HepG2 (cell line): ENCODE measurements at regions not wholly inside any gene's neighbourhood (a gene's known extent, or its start where the extent isn't known, plus 50 kb on each side); places are given as distances from the start of the nearest gene placed in this dataset.
A peak's percentile ranks its signal among the peaks of the same experiment; 100 is the strongest.

Source experiments
- HIC2 ChIP-seq: sonication (generic); formaldehyde crosslinking; IDR thresholded peaks from 2 replicates; pipeline ENCODE4 v1.9.0; 2022; ENCODE audit warnings: low read depth, missing genetic modification reagents
- SETDB1 ChIP-seq: sonication (generic); formaldehyde crosslinking; IDR thresholded peaks from 2 replicates; pipeline ENCODE4 v1.5.1; 2020; ENCODE audit warnings: missing genetic modification reagents, mild to moderate bottlenecking, borderline replicate concordance
- SUZ12 ChIP-seq: fragments of 150-350 bp; IDR thresholded peaks from 2 replicates; pipeline ENCODE4 v1.6.1; 2014; ENCODE audit warnings: low read depth, low read length
- TBL1XR1 ChIP-seq: fragments of 150-350 bp; IDR thresholded peaks from 2 replicates; pipeline ENCODE4 v1.6.1; 2014; ENCODE audit warnings: borderline replicate concordance, low read length; ENCODE audit not compliant: partially characterized antibody
- ZGPAT ChIP-seq: IDR thresholded peaks from 2 replicates; pipeline ENCODE4 v1.6.1; 2016; ENCODE audit warnings: mild to moderate bottlenecking
- ZNF292 ChIP-seq: sonication (generic); formaldehyde crosslinking; IDR thresholded peaks from 2 replicates; pipeline ENCODE4 v1.8.1; 2022; ENCODE audit warnings: mild to moderate bottlenecking, low read depth, missing genetic modification reagents, borderline replicate concordance
- ZNF333 ChIP-seq: sonication (generic); formaldehyde crosslinking; IDR thresholded peaks from 2 replicates; pipeline ENCODE4 v1.4.0; 2020; ENCODE audit warnings: mild to moderate bottlenecking, missing genetic modification reagents, borderline replicate concordance
- ZNF510 ChIP-seq: sonication (generic); formaldehyde crosslinking; IDR thresholded peaks from 2 replicates; pipeline ENCODE4 v1.4.0; 2020; ENCODE audit warnings: low read depth, mild to moderate bottlenecking, missing genetic modification reagents
- ZNF768 ChIP-seq: sonication (generic); formaldehyde crosslinking; IDR thresholded peaks from 2 replicates; pipeline ENCODE4 v1.4.0; 2020; ENCODE audit warnings: missing genetic modification reagents
- ZSCAN25 ChIP-seq: sonication (generic); formaldehyde crosslinking; IDR thresholded peaks from 2 replicates; pipeline ENCODE4 v1.8.0; 2022; ENCODE audit warnings: mild to moderate bottlenecking, missing genetic modification reagents
- TF ChIP-seq, protein P1 (sequence below): sonication (generic); formaldehyde crosslinking; IDR thresholded peaks from 2 replicates; pipeline ENCODE4 v1.5.0; 2020; ENCODE audit warnings: missing genetic modification reagents
- TF ChIP-seq, protein P2 (sequence below): sonication (generic); formaldehyde crosslinking; IDR thresholded peaks from 2 replicates; pipeline ENCODE4 v1.4.0; 2020; ENCODE audit warnings: mild to moderate bottlenecking, missing genetic modification reagents
- TF ChIP-seq, protein P3 (sequence below): IDR thresholded peaks from 2 replicates; pipeline ENCODE4 v1.6.1; 2016; ENCODE audit warnings: low read depth, control low read depth
- TF ChIP-seq, protein P4 (sequence below), 2 experiments: sonication (generic) in 1 of 2; formaldehyde crosslinking in 1 of 2; IDR thresholded peaks; 2 replicates each; pipeline versions ENCODE4 v1.4.0 to v1.6.1; 2018 to 2020; ENCODE audit warnings: missing genetic modification reagents in 2 of 2, borderline replicate concordance in 1 of 2, low read depth in 1 of 2, mild to moderate bottlenecking in 1 of 2, missing biosample characterization in 1 of 2
- TF ChIP-seq, protein P5 (sequence below): sonication (generic); formaldehyde crosslinking; IDR thresholded peaks from 2 replicates; pipeline ENCODE4 v1.8.1; 2022; ENCODE audit warnings: low read depth, mild to moderate bottlenecking, missing genetic modification reagents

DNA sequence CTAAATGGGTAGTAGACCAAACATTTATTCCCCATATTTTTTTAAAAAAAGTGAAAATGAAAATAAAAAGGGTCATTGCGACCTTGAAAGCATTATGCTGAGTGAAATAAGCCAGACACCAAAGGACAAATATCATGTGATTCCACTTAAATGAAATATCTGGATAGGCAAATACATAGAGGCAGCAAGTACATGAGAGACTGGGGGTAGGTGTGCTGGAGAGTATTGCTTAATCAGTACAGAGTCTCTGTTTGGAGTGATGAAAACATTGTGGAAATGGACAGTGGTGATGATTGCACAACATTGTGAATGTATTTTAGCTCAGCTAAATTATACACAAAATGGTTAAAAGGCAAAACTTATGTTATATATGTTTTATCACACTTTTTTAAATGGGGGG lies 169.4 kb downstream of the AKR1D1 start (continued):
- TF ChIP-seq, protein P1, sequence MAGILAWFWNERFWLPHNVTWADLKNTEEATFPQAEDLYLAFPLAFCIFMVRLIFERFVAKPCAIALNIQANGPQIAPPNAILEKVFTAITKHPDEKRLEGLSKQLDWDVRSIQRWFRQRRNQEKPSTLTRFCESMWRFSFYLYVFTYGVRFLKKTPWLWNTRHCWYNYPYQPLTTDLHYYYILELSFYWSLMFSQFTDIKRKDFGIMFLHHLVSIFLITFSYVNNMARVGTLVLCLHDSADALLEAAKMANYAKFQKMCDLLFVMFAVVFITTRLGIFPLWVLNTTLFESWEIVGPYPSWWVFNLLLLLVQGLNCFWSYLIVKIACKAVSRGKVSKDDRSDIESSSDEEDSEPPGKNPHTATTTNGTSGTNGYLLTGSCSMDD (CRISPR knock-in tag): no peak
- TF ChIP-seq, protein P2, sequence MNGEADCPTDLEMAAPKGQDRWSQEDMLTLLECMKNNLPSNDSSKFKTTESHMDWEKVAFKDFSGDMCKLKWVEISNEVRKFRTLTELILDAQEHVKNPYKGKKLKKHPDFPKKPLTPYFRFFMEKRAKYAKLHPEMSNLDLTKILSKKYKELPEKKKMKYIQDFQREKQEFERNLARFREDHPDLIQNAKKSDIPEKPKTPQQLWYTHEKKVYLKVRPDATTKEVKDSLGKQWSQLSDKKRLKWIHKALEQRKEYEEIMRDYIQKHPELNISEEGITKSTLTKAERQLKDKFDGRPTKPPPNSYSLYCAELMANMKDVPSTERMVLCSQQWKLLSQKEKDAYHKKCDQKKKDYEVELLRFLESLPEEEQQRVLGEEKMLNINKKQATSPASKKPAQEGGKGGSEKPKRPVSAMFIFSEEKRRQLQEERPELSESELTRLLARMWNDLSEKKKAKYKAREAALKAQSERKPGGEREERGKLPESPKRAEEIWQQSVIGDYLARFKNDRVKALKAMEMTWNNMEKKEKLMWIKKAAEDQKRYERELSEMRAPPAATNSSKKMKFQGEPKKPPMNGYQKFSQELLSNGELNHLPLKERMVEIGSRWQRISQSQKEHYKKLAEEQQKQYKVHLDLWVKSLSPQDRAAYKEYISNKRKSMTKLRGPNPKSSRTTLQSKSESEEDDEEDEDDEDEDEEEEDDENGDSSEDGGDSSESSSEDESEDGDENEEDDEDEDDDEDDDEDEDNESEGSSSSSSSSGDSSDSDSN: no peak
- TF ChIP-seq SUZ12: no peak
- no peak for TF ChIP-seq HIC2 (CRISPR knock-in tag)
- TF ChIP-seq ZNF768 (CRISPR knock-in tag): no peak; the same call in 1 of the 2 replicates
- no peak for TF ChIP-seq ZNF333 (CRISPR knock-in tag)
- TF ChIP-seq, protein P3, sequence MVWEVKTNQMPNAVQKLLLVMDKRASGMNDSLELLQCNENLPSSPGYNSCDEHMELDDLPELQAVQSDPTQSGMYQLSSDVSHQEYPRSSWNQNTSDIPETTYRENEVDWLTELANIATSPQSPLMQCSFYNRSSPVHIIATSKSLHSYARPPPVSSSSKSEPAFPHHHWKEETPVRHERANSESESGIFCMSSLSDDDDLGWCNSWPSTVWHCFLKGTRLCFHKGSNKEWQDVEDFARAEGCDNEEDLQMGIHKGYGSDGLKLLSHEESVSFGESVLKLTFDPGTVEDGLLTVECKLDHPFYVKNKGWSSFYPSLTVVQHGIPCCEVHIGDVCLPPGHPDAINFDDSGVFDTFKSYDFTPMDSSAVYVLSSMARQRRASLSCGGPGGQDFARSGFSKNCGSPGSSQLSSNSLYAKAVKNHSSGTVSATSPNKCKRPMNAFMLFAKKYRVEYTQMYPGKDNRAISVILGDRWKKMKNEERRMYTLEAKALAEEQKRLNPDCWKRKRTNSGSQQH: no peak
- TF ChIP-seq, protein P4, sequence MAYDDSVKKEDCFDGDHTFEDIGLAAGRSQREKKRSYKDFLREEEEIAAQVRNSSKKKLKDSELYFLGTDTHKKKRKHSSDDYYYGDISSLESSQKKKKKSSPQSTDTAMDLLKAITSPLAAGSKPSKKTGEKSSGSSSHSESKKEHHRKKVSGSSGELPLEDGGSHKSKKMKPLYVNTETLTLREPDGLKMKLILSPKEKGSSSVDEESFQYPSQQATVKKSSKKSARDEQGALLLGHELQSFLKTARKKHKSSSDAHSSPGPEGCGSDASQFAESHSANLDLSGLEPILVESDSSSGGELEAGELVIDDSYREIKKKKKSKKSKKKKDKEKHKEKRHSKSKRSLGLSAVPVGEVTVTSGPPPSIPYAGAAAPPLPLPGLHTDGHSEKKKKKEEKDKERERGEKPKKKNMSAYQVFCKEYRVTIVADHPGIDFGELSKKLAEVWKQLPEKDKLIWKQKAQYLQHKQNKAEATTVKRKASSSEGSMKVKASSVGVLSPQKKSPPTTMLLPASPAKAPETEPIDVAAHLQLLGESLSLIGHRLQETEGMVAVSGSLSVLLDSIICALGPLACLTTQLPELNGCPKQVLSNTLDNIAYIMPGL (CRISPR knock-in tag; IDR thresholded peaks at IDR 0.05; ENCODE audit: borderline replicate concordance in 1 of 2, low read depth in 1 of 2): no peak
- peak; percentile 82 for TF ChIP-seq TBL1XR1
- TF ChIP-seq ZNF292 (CRISPR knock-in tag): no peak; the same call in 1 of the 2 replicates
- TF ChIP-seq ZGPAT (CRISPR knock-in tag): peak; percentile 86; the same call in 1 of the 2 replicates
- TF ChIP-seq, protein P5, sequence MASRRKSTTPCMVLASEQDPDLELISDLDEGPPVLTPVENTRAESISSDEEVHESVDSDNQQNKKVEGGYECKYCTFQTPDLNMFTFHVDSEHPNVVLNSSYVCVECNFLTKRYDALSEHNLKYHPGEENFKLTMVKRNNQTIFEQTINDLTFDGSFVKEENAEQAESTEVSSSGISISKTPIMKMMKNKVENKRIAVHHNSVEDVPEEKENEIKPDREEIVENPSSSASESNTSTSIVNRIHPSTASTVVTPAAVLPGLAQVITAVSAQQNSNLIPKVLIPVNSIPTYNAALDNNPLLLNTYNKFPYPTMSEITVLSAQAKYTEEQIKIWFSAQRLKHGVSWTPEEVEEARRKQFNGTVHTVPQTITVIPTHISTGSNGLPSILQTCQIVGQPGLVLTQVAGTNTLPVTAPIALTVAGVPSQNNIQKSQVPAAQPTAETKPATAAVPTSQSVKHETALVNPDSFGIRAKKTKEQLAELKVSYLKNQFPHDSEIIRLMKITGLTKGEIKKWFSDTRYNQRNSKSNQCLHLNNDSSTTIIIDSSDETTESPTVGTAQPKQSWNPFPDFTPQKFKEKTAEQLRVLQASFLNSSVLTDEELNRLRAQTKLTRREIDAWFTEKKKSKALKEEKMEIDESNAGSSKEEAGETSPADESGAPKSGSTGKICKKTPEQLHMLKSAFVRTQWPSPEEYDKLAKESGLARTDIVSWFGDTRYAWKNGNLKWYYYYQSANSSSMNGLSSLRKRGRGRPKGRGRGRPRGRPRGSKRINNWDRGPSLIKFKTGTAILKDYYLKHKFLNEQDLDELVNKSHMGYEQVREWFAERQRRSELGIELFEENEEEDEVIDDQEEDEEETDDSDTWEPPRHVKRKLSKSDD (CRISPR knock-in tag): no peak
- no peak for TF ChIP-seq SETDB1 (CRISPR knock-in tag)
- TF ChIP-seq ZNF510: no peak
- no peak for TF ChIP-seq ZSCAN25 (CRISPR knock-in tag)
